ENCODE measurements at regions not wholly inside any gene's neighbourhood (a gene's known extent, or its start where the extent isn't known, plus 50 kb on each side); places are given as distances from the start of the nearest gene placed in this dataset.

- WGBS, 2 donors (ENCODE audit: low coverage in 1 of 2): 79 to 92% methylated on average over 3 of the region's 3 CpGs
- no peak for ATAC-seq
Measured at GRCh38 chr9:106051545-106051944, 357.2 kb downstream of the TMEM38B start.

GRCh38 chr9:106052166-106052565, 357.8 kb downstream of the TMEM38B start:
- 52 to 80% methylated on average over 2 of the region's 2 CpGs for WGBS, 2 donors (ENCODE audit: low coverage in 1 of 2)
- no peaks in the 10 kb centered on the region for H3K27me3 ChIP-seq
- TF ChIP-seq POLR2AphosphoS5 (IDR thresholded peaks at IDR 0.05) (no peak), CTCF (IDR thresholded peaks at IDR 0.05) (no peak), POLR2A (IDR thresholded peaks at IDR 0.05) (no peak), EP300 (IDR thresholded peaks at IDR 0.05) (no peak)
- H3K9me3 ChIP-seq: peaks cover 0 to 19% (median 0%) of the 10 kb centered on the region in 3 donors
- no peak for ATAC-seq
- no peak overlapping the region for H3K4me3 ChIP-seq
- no peaks in the 10 kb centered on the region for H3K36me3 ChIP-seq
- H3K4me1 ChIP-seq: no peaks in the 10 kb centered on the region
- no peak overlapping the region for H3K27ac ChIP-seq

More at GRCh38 chr9:106051545-106051944, 357.2 kb downstream of the TMEM38B start:
- Histone ChIP-seq H3K27ac (no peak overlapping the region), H3K27me3 (no peaks in the 10 kb centered on the region), H3K9me3 (peaks cover 0 to 25% (median 0%) of the 10 kb centered on the region in 3 donors), H3K4me3 (no peak overlapping the region), H3K4me1 (no peaks in the 10 kb centered on the region), H3K36me3 (no peaks in the 10 kb centered on the region)
- TF ChIP-seq EP300 (IDR thresholded peaks at IDR 0.05) (no peak), POLR2A (IDR thresholded peaks at IDR 0.05) (no peak), POLR2AphosphoS5 (IDR thresholded peaks at IDR 0.05) (no peak), CTCF (IDR thresholded peaks at IDR 0.05) (no peak)

- no peak for ATAC-seq
- H3K27me3 ChIP-seq: no peaks in the 10 kb centered on the region
- no peak overlapping the region for H3K4me3 ChIP-seq
- H3K4me1 ChIP-seq: no peaks in the 10 kb centered on the region
- H3K36me3 ChIP-seq: no peaks in the 10 kb centered on the region
- H3K9me3 ChIP-seq: peaks cover 0 to 13% (median 0%) of the 10 kb centered on the region in 3 donors
- H3K27ac ChIP-seq: no peak overlapping the region
- TF ChIP-seq CTCF (IDR thresholded peaks at IDR 0.05) (no peak), POLR2AphosphoS5 (IDR thresholded peaks at IDR 0.05) (no peak), POLR2A (IDR thresholded peaks at IDR 0.05) (no peak), EP300 (IDR thresholded peaks at IDR 0.05) (no peak)
- WGBS, 2 donors (ENCODE audit: low coverage in 1 of 2): 32 to 65% methylated on average over 2 of the region's 2 CpGs
Measured at GRCh38 chr9:106052735-106053134, 358.4 kb downstream of the TMEM38B start.

- H3K9me3 ChIP-seq: no peaks in the 10 kb centered on the region
- ATAC-seq: no peak
- H3K36me3 ChIP-seq: no peaks in the 10 kb centered on the region
- TF ChIP-seq EP300 (IDR thresholded peaks at IDR 0.05) (no peak), CTCF (IDR thresholded peaks at IDR 0.05) (no peak), POLR2A (IDR thresholded peaks at IDR 0.05) (no peak), POLR2AphosphoS5 (IDR thresholded peaks at IDR 0.05) (no peak)
- no peaks in the 10 kb centered on the region for H3K4me1 ChIP-seq
- no peak overlapping the region for H3K27ac ChIP-seq
- H3K4me3 ChIP-seq: no peak overlapping the region
- H3K27me3 ChIP-seq: no peaks in the 10 kb centered on the region
Measured at GRCh38 chr9:106056328-106056727, 362.0 kb downstream of the TMEM38B start.

- no peaks in the 10 kb centered on the region for H3K36me3 ChIP-seq
- H3K9me3 ChIP-seq: no peaks in the 10 kb centered on the region
- H3K27ac ChIP-seq: no peak overlapping the region
- no peak for ATAC-seq
- WGBS, 2 donors (ENCODE audit: low coverage in 1 of 2): 63 to 83% methylated on average over 2 of the region's 8 CpGs
- H3K27me3 ChIP-seq: no peaks in the 10 kb centered on the region
- TF ChIP-seq CTCF (IDR thresholded peaks at IDR 0.05) (no peak), EP300 (IDR thresholded peaks at IDR 0.05) (no peak), POLR2A (IDR thresholded peaks at IDR 0.05) (no peak), POLR2AphosphoS5 (IDR thresholded peaks at IDR 0.05) (no peak)
- no peak overlapping the region for H3K4me3 ChIP-seq
- H3K4me1 ChIP-seq: no peaks in the 10 kb centered on the region
Measured at GRCh38 chr9:106058460-106058859, 364.1 kb downstream of the TMEM38B start.
